NCI-H82 treated with DMSO at 0.1 percent for 48 hours (cell line): ENCODE measurements at regions not wholly inside any gene's neighbourhood (a gene's known extent, or its start where the extent isn't known, plus 50 kb on each side); places are given as distances from the start of the nearest gene placed in this dataset.

Source experiments
- DNase-seq: peaks from one replicate; lab custom pipeline; 2025; ENCODE audit not compliant: unreplicated experiment; lab: John Stamatoyannopoulos, UW

GRCh38 chr1:98084188-98084587 lies 163.4 kb upstream of the DPYD start:
- no peak for DNase-seq

- no peak for DNase-seq
Observed at GRCh38 chr1:98081944-98082343, 161.1 kb upstream of the DPYD start.

DNA sequence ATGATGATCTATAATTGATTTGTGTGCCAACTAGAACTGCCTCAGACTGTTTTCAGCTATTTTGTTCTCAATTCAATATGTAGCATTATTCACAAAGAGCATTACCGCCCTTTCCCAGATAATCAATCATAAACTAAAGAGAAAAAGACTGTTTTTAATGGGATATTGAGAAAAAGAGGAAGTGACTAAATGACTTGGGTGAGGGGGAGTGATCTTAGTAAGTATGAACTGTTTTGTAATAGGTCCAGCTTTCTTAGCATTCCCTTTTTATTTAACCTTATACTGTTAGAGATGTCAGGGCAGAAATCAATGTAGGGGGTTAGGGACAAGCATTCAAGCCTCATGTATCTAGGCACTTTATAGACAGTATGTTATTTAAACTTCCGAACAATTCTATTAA lies 157.8 kb upstream of the DPYD start:
- no peak for DNase-seq

DNA sequence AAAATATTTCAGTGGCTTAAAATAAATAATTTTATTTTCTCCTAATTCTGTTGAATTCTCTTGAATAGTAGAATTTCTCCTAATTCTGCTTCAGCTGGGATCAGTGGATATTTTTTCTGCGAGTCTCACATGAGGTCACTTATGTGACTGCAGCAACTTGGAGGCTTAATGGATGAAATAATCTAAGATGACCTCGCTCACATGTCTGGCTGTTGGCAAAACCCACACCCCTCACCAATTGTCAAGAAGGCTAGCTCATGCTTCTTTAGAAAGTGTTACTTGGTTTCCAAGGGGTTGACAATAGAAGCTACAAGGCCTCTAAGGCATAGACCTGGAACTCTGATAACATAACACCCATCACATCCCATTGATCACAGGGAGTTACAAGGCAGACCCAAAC lies 156.9 kb upstream of the DPYD start:
- DNase-seq, result no peak

GRCh38 chr1:98075626-98076025 lies 154.8 kb upstream of the DPYD start:
- DNase-seq, result no peak

- no peak for DNase-seq
Observed at GRCh38 chr1:98073823-98074222, 153.0 kb upstream of the DPYD start.

DNA sequence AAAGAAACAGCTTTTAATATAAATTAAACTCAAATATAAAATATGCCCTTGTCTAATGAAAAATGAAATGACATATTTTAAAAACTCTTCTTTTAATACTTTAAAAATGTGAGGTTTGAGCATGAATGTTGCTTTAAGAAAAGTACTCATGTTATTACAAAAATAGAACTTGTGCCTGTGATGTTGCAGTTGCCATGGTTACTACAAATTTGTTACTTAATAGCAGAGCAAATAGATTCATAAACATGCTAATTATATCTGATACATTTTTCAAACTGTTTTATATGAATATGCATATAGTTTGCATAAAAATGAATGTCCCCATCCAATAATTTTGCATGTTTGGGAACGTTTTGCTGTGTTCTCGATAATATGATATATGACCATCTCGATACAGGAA lies 152.3 kb upstream of the DPYD start:
- no peak for DNase-seq

GRCh38 chr1:98072047-98072446 lies 151.2 kb upstream of the DPYD start:
- no peak for DNase-seq

DNA sequence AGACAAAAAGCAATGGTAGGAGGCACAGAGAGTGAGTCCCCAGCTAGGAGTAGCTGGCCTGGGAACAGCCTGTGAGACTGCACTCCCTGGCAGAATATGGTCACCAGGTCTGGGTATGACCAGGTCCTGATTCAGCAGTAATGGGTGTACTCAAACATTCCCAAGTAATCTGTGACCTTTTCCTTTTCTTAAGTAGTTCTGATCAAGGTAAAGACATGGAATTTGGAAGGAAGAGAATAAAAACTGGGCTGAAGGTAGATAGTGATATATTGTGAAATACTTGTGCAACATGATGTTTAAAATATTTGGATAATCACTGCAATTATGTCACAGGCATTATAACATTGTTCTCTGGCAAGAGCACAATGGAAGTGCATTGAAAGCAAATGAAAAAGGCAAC lies 147.2 kb upstream of the DPYD start:
- DNase-seq, result no peak

DNA sequence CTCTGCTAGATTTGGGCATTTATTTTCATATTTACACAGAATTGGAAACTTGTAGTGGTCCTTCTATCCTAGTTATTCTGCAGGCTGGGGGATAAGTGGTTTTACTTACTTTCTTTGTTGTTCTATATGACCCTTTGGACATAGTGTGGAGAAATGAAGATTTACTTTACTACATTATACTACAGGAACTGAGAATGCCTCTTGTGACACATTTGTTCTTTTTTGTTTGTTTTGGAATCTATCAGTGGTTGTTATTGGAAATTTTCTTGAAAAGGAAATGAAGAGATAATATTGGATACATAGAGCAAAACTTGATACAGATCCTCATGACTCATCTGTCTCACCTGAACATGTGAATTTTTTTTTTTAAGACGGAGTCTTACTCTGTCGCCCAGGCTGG lies 146.1 kb upstream of the DPYD start:
- no peak for DNase-seq

- DNase-seq, result no peak
Observed at GRCh38 chr1:98059620-98060019, 138.8 kb upstream of the DPYD start.

DNA sequence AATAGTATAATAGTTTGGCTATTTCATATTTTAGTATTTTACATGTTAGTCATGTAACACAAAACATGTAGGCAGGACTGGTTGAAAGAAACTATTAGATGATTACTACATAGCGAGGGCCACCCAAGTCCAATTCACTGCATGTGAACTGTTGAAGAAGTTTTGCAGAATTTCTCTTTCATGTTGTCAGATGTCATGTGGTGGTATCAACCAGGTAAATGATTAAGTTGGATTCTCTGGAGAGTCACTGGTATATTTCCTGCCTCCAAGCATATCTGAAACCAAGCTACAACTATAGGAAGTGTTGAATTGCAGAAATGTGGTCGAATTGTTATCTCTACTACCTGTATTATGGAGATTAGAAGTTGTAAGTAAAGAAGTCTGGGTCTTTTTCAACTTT lies 137.8 kb upstream of the DPYD start:
- no peak for DNase-seq

DNA sequence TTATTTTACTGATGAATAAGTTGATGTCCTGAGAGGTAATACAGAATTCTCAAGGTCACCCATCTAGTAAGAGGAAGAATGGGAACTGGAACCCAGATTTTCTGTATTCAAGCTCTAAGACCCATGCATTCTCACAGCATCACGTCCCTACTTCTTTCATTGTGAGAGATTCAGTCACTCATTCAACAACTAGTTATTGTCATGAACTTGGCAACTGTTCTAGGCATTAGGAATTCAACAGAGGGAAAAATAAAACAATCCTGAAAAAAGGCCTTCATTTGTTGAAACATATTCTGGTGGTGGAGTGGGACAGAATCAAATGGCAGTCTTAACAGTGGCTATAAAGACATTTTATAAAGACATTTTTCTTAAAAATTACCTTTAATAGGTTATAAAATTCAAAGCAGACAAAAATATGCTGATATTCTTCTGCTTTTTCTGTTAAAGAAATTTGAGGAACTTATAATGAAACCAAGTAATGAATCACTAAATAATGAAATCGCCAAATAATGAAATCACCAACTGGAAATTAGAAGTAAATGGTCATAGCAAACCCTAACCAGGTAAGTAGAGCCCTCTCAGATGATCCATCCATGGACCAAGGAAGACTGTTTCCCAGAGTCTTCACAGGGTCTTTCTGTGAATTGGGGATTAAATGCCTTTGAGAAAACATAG lies 136.5 kb upstream of the DPYD start:
- DNase-seq, result no peak

DNA sequence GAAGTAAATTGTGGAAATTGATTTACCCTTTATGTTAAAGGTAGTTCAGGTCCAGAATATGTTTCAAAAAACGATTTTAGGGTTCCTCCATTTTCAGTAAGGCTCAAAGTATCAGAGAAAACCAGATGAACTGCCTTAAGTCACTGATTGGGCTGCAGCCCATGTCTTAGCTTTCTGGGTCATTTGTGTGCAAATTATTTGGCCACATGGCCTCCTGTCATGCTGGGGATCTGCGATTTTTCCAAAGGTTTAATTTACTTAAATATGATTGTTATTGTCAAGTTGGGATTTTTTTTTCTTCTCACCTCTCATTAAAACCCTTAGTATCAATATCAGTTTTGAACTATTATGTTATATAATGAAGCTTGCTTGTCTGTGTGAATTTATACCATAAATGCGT lies 135.9 kb upstream of the DPYD start:
- DNase-seq, result no peak

- DNase-seq, result no peak
Observed at GRCh38 chr1:98055457-98055856, 134.6 kb upstream of the DPYD start.

DNA sequence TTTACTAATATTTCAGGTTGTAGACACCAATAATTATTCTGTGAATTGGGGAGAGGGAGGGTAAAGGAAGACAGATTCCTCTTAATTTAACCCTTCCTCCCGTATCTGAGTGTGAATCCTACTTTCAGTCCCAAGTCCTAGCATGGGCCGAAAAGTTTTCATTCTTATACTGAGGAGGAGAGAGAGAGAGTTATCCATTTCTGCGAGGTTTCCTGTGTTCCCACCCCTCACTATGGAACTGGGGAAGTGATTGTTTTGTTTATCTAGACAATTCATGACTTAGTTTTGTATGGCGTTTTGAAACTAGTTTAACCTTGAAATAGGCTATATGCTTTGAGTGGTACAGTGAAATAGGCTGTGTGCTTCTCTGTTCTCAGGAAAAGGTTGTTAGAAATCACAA lies 134.0 kb upstream of the DPYD start:
- DNase-seq, result no peak

GRCh38 chr1:98054367-98054701 lies 133.5 kb upstream of the DPYD start:
- no peak for DNase-seq

DNA sequence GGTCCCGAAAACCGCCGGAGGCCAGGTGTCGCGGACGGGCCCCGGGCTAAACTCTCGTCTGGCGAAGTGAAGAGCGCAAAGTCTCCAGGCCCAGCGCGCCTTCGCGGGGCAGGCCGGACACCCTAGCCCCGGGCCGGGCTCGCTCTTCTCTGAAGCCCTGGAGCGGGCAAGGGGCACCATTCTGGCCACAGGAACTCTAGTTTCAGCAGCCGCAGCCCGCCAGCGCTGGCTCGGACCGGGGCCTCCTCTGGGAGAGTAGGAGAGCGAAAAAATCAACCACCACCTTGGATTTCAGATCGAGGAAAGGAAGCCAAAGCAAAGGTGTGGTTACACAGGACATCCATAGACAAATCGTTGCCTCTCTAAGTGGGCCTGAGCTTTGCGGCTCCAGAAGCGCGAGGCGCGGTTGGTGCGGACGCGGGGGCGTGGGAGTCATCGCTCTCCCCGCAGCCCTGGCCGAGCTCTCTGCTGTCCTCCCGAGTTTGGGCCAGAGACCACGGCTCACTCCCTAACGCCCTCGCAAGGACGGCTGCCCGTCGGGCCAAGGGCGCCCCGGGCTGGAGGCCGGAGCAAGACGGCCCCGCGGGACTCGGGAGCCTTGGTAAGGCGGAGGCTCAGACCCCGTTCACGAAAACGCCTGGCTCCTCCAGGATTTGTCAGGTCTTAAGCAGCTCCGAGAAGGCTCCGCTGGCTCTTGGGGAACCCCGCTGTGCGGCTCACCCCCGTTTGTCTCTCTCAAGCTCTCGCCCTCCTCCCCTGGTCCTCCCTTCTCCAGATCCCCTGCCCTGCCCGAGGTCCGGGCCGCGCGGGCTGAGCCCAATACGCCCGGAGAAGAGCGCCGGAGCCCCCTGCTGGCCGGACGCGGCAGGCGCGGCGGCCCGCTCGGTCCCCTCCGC lies 132.9 kb upstream of the DPYD start:
- peak; percentile 7 for DNase-seq

GRCh38 chr1:98051065-98051675 lies 130.3 kb upstream of the DPYD start:
- DNase-seq, result peak; percentile 68

GRCh38 chr1:98049370-98050135 lies 128.7 kb upstream of the DPYD start:
- DNase-seq, result peak; percentile 34

DNA sequence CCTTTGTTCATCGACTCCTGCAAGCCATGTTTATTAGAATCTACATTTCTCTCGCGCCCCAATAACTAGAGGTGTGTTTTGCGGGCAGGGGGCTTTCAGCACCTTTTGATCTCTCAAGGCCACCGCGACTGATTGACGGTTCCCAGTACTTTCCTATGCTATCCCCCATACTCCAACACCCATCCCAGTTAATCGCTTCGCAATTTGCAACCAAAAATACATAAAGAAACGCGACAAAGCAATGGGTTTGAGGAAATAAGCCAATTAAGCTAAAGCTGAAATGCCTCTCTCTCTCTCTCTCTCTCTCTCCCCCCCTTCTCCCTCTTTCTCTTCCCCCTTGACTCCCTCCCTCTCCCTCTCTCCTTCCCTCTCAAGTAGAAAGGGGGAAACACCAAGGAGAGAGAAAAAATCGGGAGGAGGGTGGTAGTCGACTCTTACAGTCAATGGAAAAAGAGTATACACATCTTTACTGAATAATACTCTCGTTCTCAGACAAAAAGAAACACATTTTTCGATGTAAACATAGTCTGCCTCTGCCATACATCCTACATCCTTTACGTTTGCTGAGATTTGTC lies 128.0 kb upstream of the DPYD start:
- DNase-seq, result peak; percentile 31
